Trophoblast cell (in vitro differentiated cells and primary cell): ENCODE measurements at regions not wholly inside any gene's neighbourhood (a gene's known extent, or its start where the extent isn't known, plus 50 kb on each side); places are given as distances from the start of the nearest gene placed in this dataset.

Experiments used
- DNase-seq, 2 donors: peaks; one replicate each; pipeline ENCODE4 v3.0.0-alpha.2; 2016
- H2AFZ ChIP-seq: 2 replicates; pipeline ENCODE4 v1.6.1; 2013; ENCODE audit warnings: low read length, moderate library complexity, mild to moderate bottlenecking; ENCODE audit not compliant: insufficient read depth, poor library complexity
- H2AK5ac ChIP-seq: 2 replicates; pipeline ENCODE4 v1.6.1; 2013; ENCODE audit warnings: mild to moderate bottlenecking, low read length
- H2BK120ac ChIP-seq: 2 replicates; pipeline ENCODE4 v1.6.1; 2013; ENCODE audit warnings: low read length, mild to moderate bottlenecking, moderate library complexity; ENCODE audit not compliant: insufficient read depth, poor library complexity
- H2BK12ac ChIP-seq: 2 replicates; pipeline ENCODE4 v1.6.1; 2013; ENCODE audit warnings: mild to moderate bottlenecking, low read length, moderate library complexity
- H2BK5ac ChIP-seq: 2 replicates; pipeline ENCODE4 v1.6.1; 2013; ENCODE audit warnings: low read length, low read depth, moderate library complexity, mild to moderate bottlenecking; ENCODE audit not compliant: poor library complexity
- H3K14ac ChIP-seq: 2 replicates; pipeline ENCODE4 v1.6.1; 2013; ENCODE audit warnings: mild to moderate bottlenecking, low read length
- H3K18ac ChIP-seq: 2 replicates; pipeline ENCODE4 v1.6.1; 2013; ENCODE audit warnings: mild to moderate bottlenecking, low read length
- H3K23ac ChIP-seq: 2 replicates; pipeline ENCODE4 v1.6.1; 2013; ENCODE audit warnings: low read length
- H3K27ac ChIP-seq: 2 replicates; pipeline ENCODE4 v1.5.1; 2013; ENCODE audit warnings: low read depth, mild to moderate bottlenecking, inconsistent platforms, low read length, moderate library complexity
- H3K27me3 ChIP-seq: 2 replicates; pipeline ENCODE4 v1.6.1; 2013; ENCODE audit warnings: inconsistent platforms, mild to moderate bottlenecking, low read length, moderate library complexity; ENCODE audit not compliant: insufficient read depth
- H3K36me3 ChIP-seq, 2 experiments: 1 replicate in 1 of 2; 2 replicates in 1 of 2; pipeline ENCODE4 v1.6.1; 2013; ENCODE audit warnings: low read length in 2 of 2, mild to moderate bottlenecking in 2 of 2, moderate library complexity in 1 of 2; ENCODE audit not compliant: insufficient read depth in 2 of 2, control insufficient read depth in 1 of 2
- H3K4ac ChIP-seq: 2 replicates; pipeline ENCODE4 v1.6.1; 2013; ENCODE audit warnings: low read depth, mild to moderate bottlenecking, low read length, moderate library complexity
- H3K4me1 ChIP-seq, 2 experiments: 1 replicate in 1 of 2; 2 replicates in 1 of 2; pipeline ENCODE4 v1.6.1; 2013; ENCODE audit warnings: low read length in 2 of 2, mild to moderate bottlenecking in 2 of 2, moderate library complexity in 1 of 2; ENCODE audit not compliant: insufficient read depth in 2 of 2, control insufficient read depth in 1 of 2
- H3K4me2 ChIP-seq: 2 replicates; pipeline ENCODE4 v1.6.1; 2013; ENCODE audit warnings: inconsistent platforms, mild to moderate bottlenecking, low read length, moderate library complexity
- H3K4me3 ChIP-seq: 2 replicates; pipeline ENCODE4 v1.5.1; 2013; ENCODE audit warnings: mild to moderate bottlenecking, low read depth, low read length, inconsistent platforms
- H3K79me1 ChIP-seq: one replicate; pipeline ENCODE4 v1.6.1; 2013; ENCODE audit warnings: low read length
- H3K79me2 ChIP-seq: 2 replicates; pipeline ENCODE4 v1.6.1; 2013; ENCODE audit warnings: low read length, mild to moderate bottlenecking; ENCODE audit not compliant: control insufficient read depth, insufficient read depth, poor library complexity
- H3K9ac ChIP-seq: 2 replicates; pipeline ENCODE4 v1.6.1; 2013; ENCODE audit warnings: mild to moderate bottlenecking, low read length
- H3K9me3 ChIP-seq: 2 replicates; pipeline ENCODE4 v1.6.1; 2013; ENCODE audit warnings: low read depth, mild to moderate bottlenecking, control low read depth, inconsistent platforms, low read length; ENCODE audit not compliant: insufficient read depth
- H4K12ac ChIP-seq: 2 replicates; pipeline ENCODE4 v1.6.1; 2013; ENCODE audit warnings: low read depth, mild to moderate bottlenecking, low read length, moderate library complexity
- H4K8ac ChIP-seq: 2 replicates; pipeline ENCODE4 v1.6.1; 2013; ENCODE audit warnings: low read depth, mild to moderate bottlenecking, low read length, moderate library complexity
- H4K91ac ChIP-seq: one replicate; pipeline ENCODE4 v1.6.1; 2013; ENCODE audit warnings: low read depth, mild to moderate bottlenecking, low read length, moderate library complexity
- WGBS: extraction: QIAGEN DNeasy Blood & Tissue Kit; methylation state at CpG from one replicate; pipeline ENCODE4 v1.1.7; 2013; ENCODE audit warnings: missing lambda C conversion rate; ENCODE audit not compliant: insufficient read length, insufficient coverage; ENCODE audit errors: extremely low coverage; 5-methylcytosine and 5-hydroxymethylcytosine counted together

GRCh38 chr17:33858121-33858520 is 397.0 kb upstream of the CCL2 start:
- no peak overlapping the region for H2BK120ac ChIP-seq

GRCh38 chr17:33858682-33859081 is 396.4 kb upstream of the CCL2 start:
- H3K14ac ChIP-seq = no peak overlapping the region
- H3K79me2 ChIP-seq = no peaks in the 10 kb centered on the region
- H4K91ac ChIP-seq = no peak overlapping the region
- DNase-seq = no peak
- no peak overlapping the region for H2AK5ac ChIP-seq
- H3K4me1 ChIP-seq = no peaks in the 10 kb centered on the region
- no peak overlapping the region for H3K18ac ChIP-seq
- no peak overlapping the region for H2BK5ac ChIP-seq
- no peak overlapping the region for H3K23ac ChIP-seq
- no peak overlapping the region for H3K9ac ChIP-seq
- H4K12ac ChIP-seq = no peak overlapping the region
- H3K9me3 ChIP-seq = no peaks in the 10 kb centered on the region
- H3K79me1 ChIP-seq = no peaks in the 10 kb centered on the region
- no peak overlapping the region for H2BK120ac ChIP-seq
- no peaks in the 10 kb centered on the region for H3K36me3 ChIP-seq
- WGBS = no CpG with 5 or more reads among the region's 1 CpG
- no peak overlapping the region for H2BK12ac ChIP-seq
- H3K27me3 ChIP-seq = no peaks in the 10 kb centered on the region
- H3K4me2 ChIP-seq = no peak overlapping the region
- no peak overlapping the region for H3K4me3 ChIP-seq
- no peak overlapping the region for H4K8ac ChIP-seq
- H3K27ac ChIP-seq = no peak overlapping the region
- no peak overlapping the region for H2AFZ ChIP-seq
- H3K4ac ChIP-seq = no peak overlapping the region

More at GRCh38 chr17:33858121-33858520, 397.0 kb upstream of the CCL2 start:
- Histone ChIP-seq H3K4me1 (no peaks in the 10 kb centered on the region), H3K27ac (no peak overlapping the region), H3K27me3 (no peaks in the 10 kb centered on the region), H4K91ac (no peak overlapping the region), H3K79me1 (no peaks in the 10 kb centered on the region), H2AK5ac (no peak overlapping the region), H3K9ac (no peak overlapping the region), H3K4ac (no peak overlapping the region), H3K79me2 (no peaks in the 10 kb centered on the region), H4K8ac (no peak overlapping the region), H4K12ac (no peak overlapping the region), H3K4me3 (no peak overlapping the region), H3K14ac (no peak overlapping the region), H2AFZ (no peak overlapping the region), H3K23ac (no peak overlapping the region), H2BK5ac (no peak overlapping the region), H3K4me2 (no peak overlapping the region), H2BK12ac (no peak overlapping the region), H3K36me3 (no peaks in the 10 kb centered on the region), H3K18ac (no peak overlapping the region), H3K9me3 (no peaks in the 10 kb centered on the region)
- no CpG with 5 or more reads among the region's 6 CpGs for WGBS
- no peak for DNase-seq

- H2AK5ac ChIP-seq = no peak overlapping the region
- H2BK5ac ChIP-seq = no peak overlapping the region
- H3K79me1 ChIP-seq = no peaks in the 10 kb centered on the region
- H3K9me3 ChIP-seq = no peaks in the 10 kb centered on the region
- H2BK12ac ChIP-seq = no peak overlapping the region
- H3K18ac ChIP-seq = no peak overlapping the region
- H4K8ac ChIP-seq = no peak overlapping the region
- H3K4me3 ChIP-seq = no peak overlapping the region
- H3K4me2 ChIP-seq = no peak overlapping the region
- WGBS = no CpG with 5 or more reads among the region's 4 CpGs
- no peak overlapping the region for H2AFZ ChIP-seq
- no peaks in the 10 kb centered on the region for H3K4me1 ChIP-seq
- DNase-seq = no peak
- H3K4ac ChIP-seq = no peak overlapping the region
- no peak overlapping the region for H3K23ac ChIP-seq
- H3K14ac ChIP-seq = no peak overlapping the region
- no peaks in the 10 kb centered on the region for H3K27me3 ChIP-seq
- no peak overlapping the region for H2BK120ac ChIP-seq
- no peaks in the 10 kb centered on the region for H3K36me3 ChIP-seq
- no peak overlapping the region for H3K27ac ChIP-seq
- H4K12ac ChIP-seq = no peak overlapping the region
- no peak overlapping the region for H4K91ac ChIP-seq
- peak overlapping the region; percentile 62 for H3K9ac ChIP-seq
- H3K79me2 ChIP-seq = no peaks in the 10 kb centered on the region
Measured at GRCh38 chr17:33862772-33863602, 392.1 kb upstream of the CCL2 start.

GRCh38 chr17:33864758-33865229 is 390.3 kb upstream of the CCL2 start:
- no peak overlapping the region for H3K27ac ChIP-seq
- H3K27me3 ChIP-seq = no peaks in the 10 kb centered on the region
- H3K4ac ChIP-seq = no peak overlapping the region
- no peak overlapping the region for H3K4me2 ChIP-seq
- no peaks in the 10 kb centered on the region for H3K36me3 ChIP-seq
- DNase-seq = no peak
- no peak overlapping the region for H4K91ac ChIP-seq
- H2AFZ ChIP-seq = no peak overlapping the region
- no peaks in the 10 kb centered on the region for H3K4me1 ChIP-seq
- no peak overlapping the region for H3K14ac ChIP-seq
- H2BK120ac ChIP-seq = no peak overlapping the region
- no peak overlapping the region for H4K12ac ChIP-seq
- H3K18ac ChIP-seq = no peak overlapping the region
- no peak overlapping the region for H4K8ac ChIP-seq
- no peaks in the 10 kb centered on the region for H3K9me3 ChIP-seq
- no peak overlapping the region for H2AK5ac ChIP-seq
- H3K9ac ChIP-seq = no peak overlapping the region
- H3K79me2 ChIP-seq = no peaks in the 10 kb centered on the region
- H3K79me1 ChIP-seq = no peaks in the 10 kb centered on the region
- no peak overlapping the region for H2BK12ac ChIP-seq
- no peak overlapping the region for H3K4me3 ChIP-seq
- WGBS = no CpG with 5 or more reads among the region's 3 CpGs
- no peak overlapping the region for H2BK5ac ChIP-seq
- H3K23ac ChIP-seq = no peak overlapping the region
